A673 (cell line): ENCODE measurements at regions not wholly inside any gene's neighbourhood (a gene's known extent, or its start where the extent isn't known, plus 50 kb on each side); places are given as distances from the start of the nearest gene placed in this dataset.
"Not testable (repeated sequence)": the region's sequence is repeated elsewhere in the genome, so short reads cannot be mapped to it uniquely, and the experiment has no call there.

Source experiments
- BruUV-seq: library from RNA; stranded (reverse); fragments of 400-500 nt; replicated peaks from 2 replicates; lab custom pipeline; 2021; lab: Mats Ljungman, UMichigan
- CTCF ChIA-PET: fragments of 300-600 bp; sonication (Branson Sonifier 250); formaldehyde crosslinking; loops from one replicate; lab custom pipeline; 2022; ENCODE audit warnings: antibody characterized with exemption; lab: Charles Lee
- POLR2A ChIA-PET: fragments of 300-600 bp; sonication (Branson Sonifier 250); formaldehyde crosslinking; loops from one replicate; lab custom pipeline; 2022; ENCODE audit warnings: antibody characterized with exemption; ENCODE audit not compliant: low non-redundant PET; lab: Charles Lee
- DNase-seq: peaks from one replicate; pipeline ENCODE4 v3.0.0-alpha.2; 2015; ENCODE audit warnings: low spot score
- H3K27ac ChIP-seq: fragments of 200-600 bp; sonication (generic); 2 replicates; pipeline ENCODE4 v1.5.1; 2016; ENCODE audit warnings: mixed run types, low read depth, mild to moderate bottlenecking, mixed read lengths, antibody characterized with exemption, low read length; ENCODE audit not compliant: poor library complexity, severe bottlenecking
- H3K27me3 ChIP-seq: fragments of 200-600 bp; sonication (generic); replicated peaks from 2 replicates; pipeline ENCODE4 v1.6.1; 2017; ENCODE audit warnings: mixed run types, low read depth, mild to moderate bottlenecking, mixed read lengths, antibody characterized with exemption, low read length; ENCODE audit not compliant: insufficient read depth, poor library complexity
- H3K36me3 ChIP-seq: fragments of 200-600 bp; sonication (generic); 2 replicates; pipeline ENCODE4 v1.6.1; 2016; ENCODE audit warnings: mixed run types, mild to moderate bottlenecking, mixed read lengths, antibody characterized with exemption, low read length; ENCODE audit not compliant: insufficient read depth, poor library complexity, severe bottlenecking
- H3K4me1 ChIP-seq: fragments of 200-600 bp; sonication (generic); 2 replicates; pipeline ENCODE4 v1.6.1; 2017; ENCODE audit warnings: mixed run types, mild to moderate bottlenecking, mixed read lengths, antibody characterized with exemption, low read length; ENCODE audit not compliant: insufficient read depth, poor library complexity, severe bottlenecking
- H3K4me3 ChIP-seq: fragments of 200-600 bp; sonication (generic); 2 replicates; pipeline ENCODE4 v1.5.1; 2016; ENCODE audit warnings: low read depth, mixed run types, mild to moderate bottlenecking, mixed read lengths, low read length; ENCODE audit not compliant: poor library complexity, severe bottlenecking
- H3K9me3 ChIP-seq: fragments of 200-600 bp; sonication (generic); 2 replicates; pipeline ENCODE4 v1.6.1; 2016; ENCODE audit warnings: mixed run types, low read depth, mild to moderate bottlenecking, mixed read lengths, antibody characterized with exemption, low read length; ENCODE audit not compliant: poor library complexity, severe bottlenecking
- EZH2 ChIP-seq: fragments of 200-600 bp; sonication (generic); IDR thresholded peaks from 2 replicates; pipeline ENCODE4 v1.6.1; 2017; ENCODE audit warnings: borderline replicate concordance, low read depth, mild to moderate bottlenecking, mixed read lengths, antibody characterized with exemption, low read length; ENCODE audit not compliant: poor library complexity, severe bottlenecking
- intact Hi-C: fragments of 100-400 bp; cut with micrococcal nuclease; formaldehyde crosslinking; loops from one replicate; pipeline ENCODE4 v1.10.0; 2022; ENCODE audit not compliant: unreplicated experiment
- TF ChIP-seq, protein P1 (sequence below): fragments of 300-800, 200-600 bp; sonication (generic); conservative IDR thresholded peaks from 2 replicates; pipeline ENCODE4 v1.5.1; 2017; ENCODE audit warnings: low read depth, mild to moderate bottlenecking, antibody characterized with exemption, low read length, moderate library complexity, mixed read lengths

DNA sequence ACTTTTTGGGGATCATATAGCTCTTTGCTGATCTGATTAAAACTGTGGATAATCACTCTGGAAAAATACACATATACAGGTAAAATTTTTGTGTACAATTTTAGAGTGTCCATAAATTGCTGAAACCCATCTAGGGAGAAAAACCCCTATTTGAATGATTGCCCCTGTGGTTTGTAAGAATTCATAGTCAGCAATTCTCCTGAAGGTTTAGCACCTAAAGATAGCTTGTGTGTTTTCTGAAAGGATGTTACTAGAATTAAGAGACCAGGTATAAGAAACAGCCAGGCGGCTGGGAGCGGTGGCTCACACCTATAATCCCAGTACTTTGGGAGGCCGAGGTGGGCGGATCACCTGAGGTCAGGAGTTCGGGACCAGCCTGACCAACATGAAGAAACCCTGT is 106.8 kb upstream of the RAP2B start:
- H3K27ac ChIP-seq: no peak overlapping the region
- TF ChIP-seq, protein P1, sequence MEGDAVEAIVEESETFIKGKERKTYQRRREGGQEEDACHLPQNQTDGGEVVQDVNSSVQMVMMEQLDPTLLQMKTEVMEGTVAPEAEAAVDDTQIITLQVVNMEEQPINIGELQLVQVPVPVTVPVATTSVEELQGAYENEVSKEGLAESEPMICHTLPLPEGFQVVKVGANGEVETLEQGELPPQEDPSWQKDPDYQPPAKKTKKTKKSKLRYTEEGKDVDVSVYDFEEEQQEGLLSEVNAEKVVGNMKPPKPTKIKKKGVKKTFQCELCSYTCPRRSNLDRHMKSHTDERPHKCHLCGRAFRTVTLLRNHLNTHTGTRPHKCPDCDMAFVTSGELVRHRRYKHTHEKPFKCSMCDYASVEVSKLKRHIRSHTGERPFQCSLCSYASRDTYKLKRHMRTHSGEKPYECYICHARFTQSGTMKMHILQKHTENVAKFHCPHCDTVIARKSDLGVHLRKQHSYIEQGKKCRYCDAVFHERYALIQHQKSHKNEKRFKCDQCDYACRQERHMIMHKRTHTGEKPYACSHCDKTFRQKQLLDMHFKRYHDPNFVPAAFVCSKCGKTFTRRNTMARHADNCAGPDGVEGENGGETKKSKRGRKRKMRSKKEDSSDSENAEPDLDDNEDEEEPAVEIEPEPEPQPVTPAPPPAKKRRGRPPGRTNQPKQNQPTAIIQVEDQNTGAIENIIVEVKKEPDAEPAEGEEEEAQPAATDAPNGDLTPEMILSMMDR: no peak
- TF ChIP-seq EZH2: no peak
- ChIA-PET POLR2A (no interaction called here), CTCF (no interaction called here)
- H3K27me3 ChIP-seq: no peaks in the 10 kb centered on the region
- BruUV-seq: no TSS peak
- no peak overlapping the region for H3K4me3 ChIP-seq
- H3K36me3 ChIP-seq: no peaks in the 10 kb centered on the region
- no peaks in the 10 kb centered on the region for H3K9me3 ChIP-seq
- DNase-seq: no peak
- no peaks in the 10 kb centered on the region for H3K4me1 ChIP-seq
- intact Hi-C loops: no loop called here

DNA sequence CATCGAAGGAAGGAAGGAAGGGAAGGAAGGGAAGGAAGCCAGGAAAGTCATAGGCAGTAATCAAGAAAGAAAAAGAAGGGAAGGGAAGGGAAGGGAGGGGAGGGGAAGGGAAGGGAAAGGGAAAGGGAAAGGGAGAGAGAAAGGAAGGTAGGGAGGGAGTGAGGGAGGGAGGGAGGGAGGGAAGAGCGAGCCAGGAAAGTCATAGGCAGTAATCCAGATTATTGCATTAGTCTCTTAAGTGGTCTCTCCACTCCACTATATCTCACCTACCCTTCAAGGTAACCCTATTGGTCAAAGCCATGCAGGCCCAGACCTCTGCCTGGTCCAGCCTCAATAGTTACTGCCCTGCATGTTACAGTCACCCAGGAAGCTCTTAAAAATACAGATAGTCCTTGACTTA is 106.2 kb upstream of the RAP2B start:
- BruUV-seq: no TSS peak
- CTCF ChIA-PET: no interaction called here

DNA sequence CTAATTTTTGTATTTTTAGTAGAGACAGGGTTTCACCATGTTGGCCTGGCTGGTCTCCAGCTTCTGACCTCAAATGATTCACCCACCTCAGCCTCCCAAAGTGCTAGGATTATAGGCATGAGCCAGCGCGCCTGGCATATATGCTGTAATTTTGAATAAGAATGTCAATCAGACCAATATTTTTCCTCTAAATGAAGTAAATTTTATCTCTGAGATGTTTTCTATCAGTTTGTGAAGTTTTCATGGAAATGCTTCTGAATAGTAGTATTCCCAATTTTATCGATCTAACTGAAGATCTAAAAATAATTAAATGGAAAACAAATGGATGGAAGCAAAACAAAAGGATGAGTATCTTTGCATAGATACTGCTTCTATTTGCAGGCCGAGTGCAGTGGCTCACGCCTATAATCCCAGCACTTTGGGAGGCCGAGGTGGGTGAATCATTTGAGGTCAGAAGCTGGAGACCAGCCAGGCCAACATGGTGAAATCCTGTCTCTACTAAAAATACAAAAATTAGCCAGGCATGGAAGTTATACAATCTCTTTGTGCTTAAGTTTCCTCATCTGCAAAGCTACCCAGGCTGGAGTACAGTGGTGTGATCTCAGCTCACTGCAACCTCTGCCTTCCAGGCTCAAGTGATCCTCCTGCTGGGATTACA is 103.9 kb upstream of the RAP2B start:
- BruUV-seq, DNase-seq, H3K4me1 ChIP-seq, H3K27ac ChIP-seq, H3K36me3 ChIP-seq, intact Hi-C loops, CTCF ChIA-PET, POLR2A ChIA-PET, H3K9me3 ChIP-seq, H3K27me3 ChIP-seq, H3K4me3 ChIP-seq: not testable (repeated sequence)

More for the DNA sequence above, 106.2 kb upstream of the RAP2B start:
- H3K4me1 ChIP-seq: peaks cover 3% of the 10 kb centered on the region
- H3K4me3 ChIP-seq: no peak overlapping the region
- H3K9me3 ChIP-seq: no peaks in the 10 kb centered on the region
- H3K27ac ChIP-seq: no peak overlapping the region
- no peaks in the 10 kb centered on the region for H3K36me3 ChIP-seq
- TF ChIP-seq EZH2: no peak
- TF ChIP-seq, protein P1: no peak
- no peak for DNase-seq
- H3K27me3 ChIP-seq: no peaks in the 10 kb centered on the region
- POLR2A ChIA-PET: no interaction called here
- intact Hi-C loops: no loop called here

DNA sequence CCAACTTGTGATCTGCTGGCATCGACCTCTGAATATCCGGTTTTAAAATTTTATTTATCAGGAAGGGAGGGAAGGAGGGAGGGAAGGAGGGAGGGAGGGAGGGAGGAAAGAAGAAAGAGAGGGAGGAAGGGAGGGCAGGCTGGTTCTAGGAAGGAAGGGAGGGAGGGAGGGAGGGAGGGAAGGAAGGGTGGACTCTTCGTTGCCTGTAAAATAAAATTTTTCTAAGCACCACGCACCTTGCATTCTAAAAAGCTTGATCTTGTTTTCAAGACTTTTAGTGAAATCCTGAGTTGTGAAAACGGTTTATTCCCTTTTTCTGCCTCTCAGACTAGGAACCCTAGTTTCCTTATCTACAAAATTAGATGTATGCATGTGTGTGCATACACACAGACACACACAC is 101.7 kb upstream of the RAP2B start:
- no peak for DNase-seq
- Histone ChIP-seq H3K27me3 (no peaks in the 10 kb centered on the region), H3K27ac (no peak overlapping the region), H3K4me1 (peaks cover 4% of the 10 kb centered on the region), H3K4me3 (no peak overlapping the region), H3K36me3 (no peaks in the 10 kb centered on the region), H3K9me3 (no peaks in the 10 kb centered on the region)
- BruUV-seq: no TSS peak
- CTCF ChIA-PET: no interaction called here
- intact Hi-C loops: no loop called here
- TF ChIP-seq, protein P1: no peak
- TF ChIP-seq EZH2: no peak
- POLR2A ChIA-PET: no interaction called here
